ENCODE measurements at regions not wholly inside any gene's neighbourhood (a gene's known extent, or its start where the extent isn't known, plus 50 kb on each side); places are given as distances from the start of the nearest gene placed in this dataset.

DNA sequence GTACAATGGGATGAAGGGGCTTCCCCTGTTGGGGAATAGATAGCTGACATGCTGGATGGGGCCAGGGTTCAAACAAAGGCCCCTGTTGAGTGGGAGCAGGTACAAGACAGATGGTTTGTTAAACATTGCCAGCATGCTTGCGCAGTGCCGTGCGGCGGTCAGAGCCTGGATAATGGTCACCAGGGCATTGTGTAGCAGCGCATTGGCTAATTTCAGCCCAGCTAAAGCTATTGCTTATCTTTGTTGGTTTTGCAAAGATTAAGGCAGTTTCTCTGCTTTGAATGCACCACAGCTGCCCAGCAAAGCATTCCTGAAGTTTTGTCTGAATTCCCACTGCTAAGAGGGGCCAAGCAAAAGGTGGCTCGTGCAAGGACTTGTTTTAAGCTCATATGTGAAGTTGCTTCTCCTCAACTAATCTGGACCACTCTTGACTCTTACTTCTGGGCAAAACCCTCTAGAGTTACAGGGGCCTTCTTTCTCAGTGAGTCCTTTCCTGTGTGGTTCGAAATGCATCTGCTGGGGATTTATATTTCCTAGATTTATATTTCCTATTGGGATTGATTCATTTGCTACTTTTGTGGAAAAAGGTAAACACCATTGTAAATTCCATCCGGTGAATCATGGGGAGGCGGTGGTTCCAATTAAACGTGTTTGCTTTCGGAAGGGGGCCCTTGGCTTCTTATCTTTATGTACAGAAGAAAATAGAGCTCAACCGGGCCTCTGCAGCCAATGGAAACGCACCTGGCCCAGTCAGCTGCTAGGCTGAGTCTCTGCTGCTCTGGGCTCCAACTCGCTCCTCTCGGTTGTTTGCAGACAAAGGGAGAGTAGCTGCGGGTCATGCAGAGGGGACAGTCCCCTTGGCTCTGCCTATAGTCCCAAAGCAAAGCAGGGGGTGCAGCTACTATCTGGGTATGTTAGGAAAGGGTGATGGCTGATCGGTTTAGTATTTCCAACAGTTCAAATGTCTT is 72.1 kb downstream of the FOXA2 start (continued):
- TF ChIP-seq, protein P1, sequence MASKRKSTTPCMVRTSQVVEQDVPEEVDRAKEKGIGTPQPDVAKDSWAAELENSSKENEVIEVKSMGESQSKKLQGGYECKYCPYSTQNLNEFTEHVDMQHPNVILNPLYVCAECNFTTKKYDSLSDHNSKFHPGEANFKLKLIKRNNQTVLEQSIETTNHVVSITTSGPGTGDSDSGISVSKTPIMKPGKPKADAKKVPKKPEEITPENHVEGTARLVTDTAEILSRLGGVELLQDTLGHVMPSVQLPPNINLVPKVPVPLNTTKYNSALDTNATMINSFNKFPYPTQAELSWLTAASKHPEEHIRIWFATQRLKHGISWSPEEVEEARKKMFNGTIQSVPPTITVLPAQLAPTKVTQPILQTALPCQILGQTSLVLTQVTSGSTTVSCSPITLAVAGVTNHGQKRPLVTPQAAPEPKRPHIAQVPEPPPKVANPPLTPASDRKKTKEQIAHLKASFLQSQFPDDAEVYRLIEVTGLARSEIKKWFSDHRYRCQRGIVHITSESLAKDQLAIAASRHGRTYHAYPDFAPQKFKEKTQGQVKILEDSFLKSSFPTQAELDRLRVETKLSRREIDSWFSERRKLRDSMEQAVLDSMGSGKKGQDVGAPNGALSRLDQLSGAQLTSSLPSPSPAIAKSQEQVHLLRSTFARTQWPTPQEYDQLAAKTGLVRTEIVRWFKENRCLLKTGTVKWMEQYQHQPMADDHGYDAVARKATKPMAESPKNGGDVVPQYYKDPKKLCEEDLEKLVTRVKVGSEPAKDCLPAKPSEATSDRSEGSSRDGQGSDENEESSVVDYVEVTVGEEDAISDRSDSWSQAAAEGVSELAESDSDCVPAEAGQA (IDR thresholded peaks at IDR 0.05; ENCODE audit: low read depth): peak; percentile 79
- TF ChIP-seq, protein P1 (CRISPR knock-in tag; IDR thresholded peaks at IDR 0.05; ENCODE audit: borderline replicate concordance): peak; percentile 91; the same call in 1 of the 2 replicates
- TF ChIP-seq CHCHD3 (CRISPR knock-in tag; IDR thresholded peaks at IDR 0.05) (no peak), GZF1 (CRISPR knock-in tag; IDR thresholded peaks at IDR 0.05) (peak; percentile 82; the same call in 1 of the 2 replicates), U2AF2 (IDR thresholded peaks at IDR 0.05; ENCODE audit: low read depth, low read length) (no peak; the same call in 1 of the 2 replicates), NFE2 (CRISPR knock-in tag; IDR thresholded peaks at IDR 0.05) (no peak), ZSCAN21 (CRISPR knock-in tag; IDR thresholded peaks at IDR 0.05; ENCODE audit: borderline replicate concordance) (peak; percentile 73; the same call in 1 of the 2 replicates), CBX1 (IDR thresholded peaks at IDR 0.05; ENCODE audit: low read depth) (peak; percentile 85), FIP1L1 (IDR thresholded peaks at IDR 0.05; ENCODE audit: borderline replicate concordance, insufficient read depth, low read depth, low read length) (0 out of 2 replicates have a peak, but pooled peaks have one; percentile 49), CENPT (CRISPR knock-in tag; IDR thresholded peaks at IDR 0.05; ENCODE audit: low read depth) (no peak), YEATS4 (CRISPR knock-in tag; IDR thresholded peaks at IDR 0.05; ENCODE audit: borderline replicate concordance) (peak; percentile 81; the same call in 1 of the 2 replicates), NFE2L2 (IDR thresholded peaks at IDR 0.05; ENCODE audit: low read length) (no peak), SNAPC2 (CRISPR knock-in tag; IDR thresholded peaks at IDR 0.05) (no peak; the same call in 1 of the 2 replicates), MATR3 (CRISPR knock-in tag; IDR thresholded peaks at IDR 0.05) (no peak)
- TF ChIP-seq, protein P2, sequence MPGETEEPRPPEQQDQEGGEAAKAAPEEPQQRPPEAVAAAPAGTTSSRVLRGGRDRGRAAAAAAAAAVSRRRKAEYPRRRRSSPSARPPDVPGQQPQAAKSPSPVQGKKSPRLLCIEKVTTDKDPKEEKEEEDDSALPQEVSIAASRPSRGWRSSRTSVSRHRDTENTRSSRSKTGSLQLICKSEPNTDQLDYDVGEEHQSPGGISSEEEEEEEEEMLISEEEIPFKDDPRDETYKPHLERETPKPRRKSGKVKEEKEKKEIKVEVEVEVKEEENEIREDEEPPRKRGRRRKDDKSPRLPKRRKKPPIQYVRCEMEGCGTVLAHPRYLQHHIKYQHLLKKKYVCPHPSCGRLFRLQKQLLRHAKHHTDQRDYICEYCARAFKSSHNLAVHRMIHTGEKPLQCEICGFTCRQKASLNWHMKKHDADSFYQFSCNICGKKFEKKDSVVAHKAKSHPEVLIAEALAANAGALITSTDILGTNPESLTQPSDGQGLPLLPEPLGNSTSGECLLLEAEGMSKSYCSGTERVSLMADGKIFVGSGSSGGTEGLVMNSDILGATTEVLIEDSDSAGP (CRISPR knock-in tag; IDR thresholded peaks at IDR 0.05; ENCODE audit: borderline replicate concordance): peak; percentile 75
- TF ChIP-seq, protein P3, sequence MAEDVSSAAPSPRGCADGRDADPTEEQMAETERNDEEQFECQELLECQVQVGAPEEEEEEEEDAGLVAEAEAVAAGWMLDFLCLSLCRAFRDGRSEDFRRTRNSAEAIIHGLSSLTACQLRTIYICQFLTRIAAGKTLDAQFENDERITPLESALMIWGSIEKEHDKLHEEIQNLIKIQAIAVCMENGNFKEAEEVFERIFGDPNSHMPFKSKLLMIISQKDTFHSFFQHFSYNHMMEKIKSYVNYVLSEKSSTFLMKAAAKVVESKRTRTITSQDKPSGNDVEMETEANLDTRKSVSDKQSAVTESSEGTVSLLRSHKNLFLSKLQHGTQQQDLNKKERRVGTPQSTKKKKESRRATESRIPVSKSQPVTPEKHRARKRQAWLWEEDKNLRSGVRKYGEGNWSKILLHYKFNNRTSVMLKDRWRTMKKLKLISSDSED (CRISPR knock-in tag; IDR thresholded peaks at IDR 0.05): no peak; the same call in 1 of the 2 replicates
- TF ChIP-seq, protein P4, sequence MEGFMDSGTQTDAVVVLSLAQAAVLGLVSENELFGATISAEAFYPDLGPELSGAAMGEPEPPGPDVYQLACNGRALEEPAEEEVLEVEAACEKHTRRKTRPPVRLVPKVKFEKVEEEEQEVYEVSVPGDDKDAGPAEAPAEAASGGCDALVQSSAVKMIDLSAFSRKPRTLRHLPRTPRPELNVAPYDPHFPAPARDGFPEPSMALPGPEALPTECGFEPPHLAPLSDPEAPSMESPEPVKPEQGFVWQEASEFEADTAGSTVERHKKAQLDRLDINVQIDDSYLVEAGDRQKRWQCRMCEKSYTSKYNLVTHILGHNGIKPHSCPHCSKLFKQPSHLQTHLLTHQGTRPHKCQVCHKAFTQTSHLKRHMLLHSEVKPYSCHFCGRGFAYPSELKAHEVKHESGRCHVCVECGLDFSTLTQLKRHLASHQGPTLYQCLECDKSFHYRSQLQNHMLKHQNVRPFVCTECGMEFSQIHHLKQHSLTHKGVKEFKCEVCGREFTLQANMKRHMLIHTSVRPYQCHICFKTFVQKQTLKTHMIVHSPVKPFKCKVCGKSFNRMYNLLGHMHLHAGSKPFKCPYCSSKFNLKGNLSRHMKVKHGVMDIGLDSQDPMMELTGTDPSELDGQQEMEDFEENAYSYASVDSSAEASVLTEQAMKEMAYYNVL (CRISPR knock-in tag; IDR thresholded peaks at IDR 0.05; ENCODE audit: borderline replicate concordance): peak; percentile 56; the same call in 1 of the 2 replicates

Measured in HepG2 (cell line).